HG03565 (cell line): ENCODE measurements at regions not wholly inside any gene's neighbourhood (a gene's known extent, or its start where the extent isn't known, plus 50 kb on each side); places are given as distances from the start of the nearest gene placed in this dataset.
"Not testable (repeated sequence)": the region's sequence is repeated elsewhere in the genome, so short reads cannot be mapped to it uniquely, and the experiment has no call there.

Experiments
- ATAC-seq: cut with Tn5 transposase; IDR thresholded peaks from one replicate; pipeline ENCODE4 v1.9.1; 2021; ENCODE audit warnings: mild to moderate bottlenecking, moderate library complexity; ENCODE audit not compliant: unreplicated experiment

- no peak for ATAC-seq
Observed at GRCh38 chr5:110917161-110917875, 154.2 kb upstream of the TSLP start.

- no peak for ATAC-seq
Observed at GRCh38 chr5:110918683-110919082, 152.8 kb upstream of the TSLP start.

- ATAC-seq = no peak
Observed at GRCh38 chr5:110923971-110924370, 147.5 kb upstream of the TSLP start.

GRCh38 chr5:110925398-110925797 is 146.1 kb upstream of the TSLP start:
- ATAC-seq = no peak

- ATAC-seq = no peak
Observed at GRCh38 chr5:110925916-110926315, 145.6 kb upstream of the TSLP start.

- ATAC-seq = peak; percentile 97
Observed at GRCh38 chr5:110932755-110933488, 138.6 kb upstream of the TSLP start.

- no peak for ATAC-seq
Observed at GRCh38 chr5:110940136-110940535, 131.4 kb upstream of the TSLP start.

GRCh38 chr5:110945874-110946436 is 125.6 kb upstream of the TSLP start:
- no peak for ATAC-seq

GRCh38 chr5:110951373-110951791 is 120.1 kb upstream of the TSLP start:
- ATAC-seq = no peak

- ATAC-seq = no peak
Observed at GRCh38 chr5:110956280-110956912, 115.1 kb upstream of the TSLP start.

GRCh38 chr5:110956913-110957813 is 114.3 kb upstream of the TSLP start:
- no peak for ATAC-seq

- ATAC-seq = no peak
Observed at GRCh38 chr5:110957934-110958333, 113.6 kb upstream of the TSLP start.

GRCh38 chr5:110963495-110963894 is 108.0 kb upstream of the TSLP start:
- ATAC-seq = no peak

- ATAC-seq = no peak
Observed at GRCh38 chr5:110965773-110966581, 105.5 kb upstream of the TSLP start.

GRCh38 chr5:110968246-110969005 is 103.1 kb upstream of the TSLP start:
- ATAC-seq = no peak

GRCh38 chr5:110969502-110969901 is 102.0 kb upstream of the TSLP start:
- ATAC-seq = no peak

GRCh38 chr5:110973510-110973909 is 98.0 kb upstream of the TSLP start:
- ATAC-seq = no peak

GRCh38 chr5:110977915-110978314 is 93.6 kb upstream of the TSLP start:
- ATAC-seq = no peak

- ATAC-seq = not testable (repeated sequence)
Observed at GRCh38 chr5:110985882-110986281, 85.6 kb upstream of the TSLP start.
